GM21390 (cell line): ENCODE measurements at regions not wholly inside any gene's neighbourhood (a gene's known extent, or its start where the extent isn't known, plus 50 kb on each side); places are given as distances from the start of the nearest gene placed in this dataset.
A peak's percentile ranks its signal among the peaks of the same experiment; 100 is the strongest.
"Not testable (repeated sequence)": the region's sequence is repeated elsewhere in the genome, so short reads cannot be mapped to it uniquely, and the experiment has no call there.

Experiments used
- ATAC-seq: cut with Tn5 transposase; IDR thresholded peaks from one replicate; pipeline ENCODE4 v1.9.1; 2021; ENCODE audit not compliant: unreplicated experiment

DNA sequence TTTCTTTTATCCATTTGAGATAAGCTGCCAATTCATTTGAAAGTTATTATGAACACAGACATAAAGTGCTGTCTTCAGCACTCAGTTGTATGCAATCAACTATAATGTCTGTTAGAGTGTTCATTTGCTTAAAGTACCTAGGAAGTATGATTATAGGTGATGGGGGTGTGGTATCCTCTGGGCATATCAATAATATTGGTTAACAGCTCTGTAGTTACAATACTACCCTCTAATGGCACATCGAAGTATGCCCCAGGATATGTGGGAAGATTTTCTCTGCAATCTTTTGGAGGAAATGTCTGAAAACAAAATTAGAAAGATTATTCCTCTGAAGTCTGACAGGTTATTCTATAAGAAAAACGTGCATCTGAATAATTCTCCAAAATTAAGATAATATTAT is 429.7 kb downstream of the ARL4A start:
- ATAC-seq: no peak

DNA sequence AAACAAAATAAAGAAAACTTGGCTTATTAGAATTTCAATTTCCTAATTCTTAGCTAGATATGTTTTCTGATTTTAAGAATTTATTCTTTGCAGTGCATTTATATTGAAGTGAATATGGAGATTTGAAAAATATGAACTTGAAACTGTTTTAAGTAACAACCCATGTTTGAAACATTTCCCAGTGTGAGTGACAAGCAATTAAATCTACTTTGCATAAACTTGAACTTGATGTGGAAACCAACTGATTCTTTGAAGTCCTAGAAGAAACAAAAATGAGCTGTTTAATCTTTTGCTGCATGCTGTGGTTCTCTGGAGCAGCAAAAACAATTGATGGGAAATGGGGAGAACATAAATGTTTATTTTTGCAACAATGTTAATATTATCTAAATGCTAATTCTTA is 430.2 kb downstream of the ARL4A start:
- no peak for ATAC-seq

DNA sequence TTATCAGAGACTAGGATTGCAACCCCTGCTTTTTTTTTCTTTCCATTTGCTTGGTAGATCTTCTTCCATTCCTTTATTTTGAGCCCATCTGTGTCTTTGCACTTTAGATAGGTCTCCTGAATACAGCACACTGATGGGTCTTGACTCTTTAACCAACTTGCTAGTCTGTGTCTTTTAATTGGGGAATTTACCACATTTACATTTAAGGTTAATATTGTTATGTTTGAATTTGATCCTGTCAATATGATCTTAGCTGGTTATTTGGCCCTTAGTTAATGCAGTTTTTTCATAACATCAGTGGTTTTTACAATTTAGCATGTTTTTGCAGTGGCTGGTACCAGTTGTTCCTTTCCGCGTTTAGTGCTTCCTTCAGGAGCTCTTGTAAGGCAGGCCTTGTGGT is 437.2 kb downstream of the ARL4A start:
- not testable (repeated sequence) for ATAC-seq

DNA sequence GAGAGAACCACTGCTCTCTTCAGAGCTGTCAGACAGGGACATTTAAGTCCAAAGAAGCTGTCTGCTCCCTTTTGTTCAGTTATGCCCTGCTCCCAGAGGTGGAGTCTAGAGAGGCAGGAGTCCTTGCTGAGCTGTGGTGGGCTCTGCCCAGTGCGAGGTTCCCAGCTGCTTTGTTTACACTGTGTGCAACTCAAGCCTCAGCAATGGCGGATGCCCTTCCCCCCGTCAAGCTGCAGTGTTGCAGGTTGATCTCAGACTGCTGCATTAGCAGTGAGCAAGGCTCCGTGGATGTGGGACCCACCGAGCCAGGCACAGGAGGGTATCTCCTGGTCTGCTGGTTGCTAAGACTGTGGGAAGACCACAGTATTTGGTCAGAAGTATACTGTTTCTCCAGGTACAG is 438.9 kb downstream of the ARL4A start:
- ATAC-seq: no peak

DNA sequence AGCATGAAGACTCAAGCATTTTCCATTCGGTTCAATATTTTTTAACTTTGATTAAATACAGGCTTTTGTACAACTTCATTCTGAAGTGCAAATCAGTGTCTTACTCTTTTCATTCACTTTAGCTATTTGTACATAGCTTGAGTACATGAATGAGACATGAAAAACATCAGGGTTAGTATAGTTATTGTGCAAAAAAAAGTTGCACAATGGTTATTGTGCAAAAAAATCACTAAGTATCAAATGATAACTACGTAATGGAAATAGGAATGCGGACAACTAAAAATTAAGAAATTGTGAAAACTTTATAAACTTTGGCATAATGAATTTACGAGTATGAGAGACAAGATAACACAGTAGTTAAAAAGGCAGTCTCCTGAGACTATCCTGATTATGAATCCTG is 442.9 kb downstream of the ARL4A start:
- no peak for ATAC-seq

DNA sequence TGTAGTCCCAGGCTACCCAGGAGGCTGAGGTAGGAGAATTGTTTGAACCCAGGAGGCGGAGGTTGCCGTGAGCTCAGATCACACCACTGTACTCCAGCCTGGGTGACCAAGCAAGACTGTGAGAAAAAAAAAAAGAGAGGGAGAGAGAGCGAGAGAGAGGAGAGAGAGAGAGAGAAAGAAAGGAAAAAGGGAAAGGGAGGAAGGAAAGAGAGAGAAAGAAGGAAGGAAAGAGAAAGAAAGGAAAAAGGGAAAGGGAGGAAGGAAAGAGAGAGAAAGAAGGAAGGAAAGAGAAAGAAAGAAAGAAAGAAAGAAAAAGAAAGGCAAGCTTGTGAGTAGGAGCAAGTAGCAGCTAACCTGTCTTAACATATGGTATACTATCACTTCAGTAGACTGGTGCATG is 443.5 kb downstream of the ARL4A start:
- ATAC-seq: not testable (repeated sequence)

DNA sequence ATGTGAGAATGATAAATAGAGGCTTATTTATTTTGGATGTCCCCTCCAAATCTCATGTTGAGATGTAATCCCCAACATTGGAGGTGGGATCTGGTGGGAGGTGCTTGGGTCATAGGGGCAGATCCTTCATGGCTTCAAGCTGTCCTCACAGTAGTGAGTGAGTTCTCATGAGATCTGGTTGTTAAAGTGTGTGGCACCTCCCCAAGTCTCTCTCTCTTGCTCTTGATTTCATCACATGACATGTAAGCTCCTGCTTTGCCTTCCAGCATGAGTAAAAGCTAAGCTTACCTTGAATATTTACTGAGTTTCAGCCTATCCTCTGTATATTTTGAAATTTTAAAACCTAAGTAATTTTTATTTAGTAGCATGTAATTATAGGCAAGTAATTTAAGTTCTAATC is 444.9 kb downstream of the ARL4A start:
- ATAC-seq: no peak

DNA sequence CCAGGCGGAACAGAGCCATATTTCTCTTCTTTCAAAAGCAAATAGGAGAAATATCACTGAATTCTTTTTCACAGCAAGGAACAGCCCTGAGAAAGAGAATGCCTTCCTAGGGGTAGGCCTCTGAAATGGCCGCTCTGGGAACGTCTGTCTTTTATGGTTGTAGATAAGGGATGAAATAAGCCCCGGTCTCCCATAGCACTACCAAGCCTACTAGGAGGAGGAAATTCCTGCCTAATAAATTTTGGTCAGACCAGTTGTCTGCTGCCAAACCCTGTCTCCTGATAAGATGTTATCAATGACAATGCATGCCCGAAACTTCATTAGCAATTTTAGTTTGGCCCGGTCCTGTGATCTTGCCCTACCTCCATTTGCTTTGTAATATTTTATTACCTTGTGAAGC is 448.9 kb downstream of the ARL4A start:
- ATAC-seq: not testable (repeated sequence)

DNA sequence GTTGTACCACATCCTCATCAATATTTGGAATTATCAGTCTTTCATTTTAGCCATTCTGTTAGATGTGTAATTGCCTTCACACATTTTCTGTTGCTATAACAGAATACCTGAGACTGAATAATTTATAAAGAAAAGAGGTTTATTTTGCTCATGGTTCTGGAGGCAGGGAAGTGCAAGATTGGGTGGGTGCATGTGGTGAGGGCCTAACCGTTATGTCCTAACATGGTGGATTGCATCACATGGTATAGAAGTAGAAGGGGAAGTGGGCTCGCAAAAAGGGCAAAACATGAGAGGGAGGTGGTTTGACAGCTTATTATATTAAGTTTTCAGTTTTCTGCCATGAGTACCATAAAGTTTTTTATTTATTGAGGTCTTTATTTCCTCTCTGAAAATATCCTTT is 452.0 kb downstream of the ARL4A start:
- ATAC-seq: no peak

DNA sequence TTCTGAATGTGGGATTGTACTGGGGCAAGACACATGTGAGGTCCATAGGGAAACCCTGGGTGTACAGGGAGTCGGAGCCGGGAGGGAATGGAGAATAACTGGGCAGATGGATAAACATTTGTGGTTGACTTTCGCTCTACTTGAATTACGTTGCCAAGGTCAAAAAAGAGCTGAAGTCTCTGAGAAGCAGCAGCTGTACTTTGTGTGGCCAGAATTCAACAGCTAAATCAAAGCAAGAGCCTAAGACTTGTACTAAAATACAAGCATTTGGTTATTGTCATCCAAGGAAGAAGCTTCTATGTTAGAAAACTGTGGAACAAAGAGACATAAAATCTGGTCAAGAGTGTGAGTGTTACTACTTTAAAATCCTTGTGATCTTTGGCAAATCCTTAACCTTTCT is 457.2 kb downstream of the ARL4A start:
- no peak for ATAC-seq

DNA sequence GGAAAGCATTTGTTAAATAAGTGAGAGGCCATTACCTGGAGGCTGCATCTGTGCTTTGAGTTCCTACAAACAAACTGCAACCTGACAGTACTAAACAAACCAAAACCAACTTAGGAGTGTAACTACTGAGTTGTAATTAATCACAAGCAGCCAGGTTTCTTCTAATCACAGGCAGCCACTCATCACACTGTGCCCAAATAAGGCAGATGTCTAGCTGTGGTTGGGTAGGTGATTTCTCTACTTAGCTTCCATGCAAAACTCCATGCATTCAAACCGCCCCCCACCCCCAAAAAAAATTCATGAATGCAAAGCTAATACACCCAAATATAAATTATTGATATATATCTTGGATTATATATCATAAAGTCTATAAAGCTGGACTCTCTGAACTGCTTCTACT is 461.1 kb downstream of the ARL4A start:
- no peak for ATAC-seq

DNA sequence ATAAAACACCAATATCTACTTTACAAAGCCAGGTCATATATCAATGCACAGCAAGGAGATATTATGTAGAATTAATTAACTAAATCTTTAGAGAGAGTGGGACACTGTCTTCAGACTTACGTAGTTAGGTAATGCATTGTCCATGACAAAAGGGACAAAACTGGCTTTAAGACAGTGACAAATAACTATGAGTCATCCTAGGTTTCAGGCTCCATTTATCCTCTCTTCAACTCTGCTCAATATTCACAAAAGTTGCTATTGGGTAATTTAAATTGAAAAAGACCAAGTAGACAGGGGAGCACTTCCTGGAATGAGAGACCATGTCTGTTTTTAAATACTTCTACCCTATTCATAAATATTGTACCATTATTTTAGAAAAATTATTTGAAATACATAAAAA is 464.5 kb downstream of the ARL4A start:
- no peak for ATAC-seq

DNA sequence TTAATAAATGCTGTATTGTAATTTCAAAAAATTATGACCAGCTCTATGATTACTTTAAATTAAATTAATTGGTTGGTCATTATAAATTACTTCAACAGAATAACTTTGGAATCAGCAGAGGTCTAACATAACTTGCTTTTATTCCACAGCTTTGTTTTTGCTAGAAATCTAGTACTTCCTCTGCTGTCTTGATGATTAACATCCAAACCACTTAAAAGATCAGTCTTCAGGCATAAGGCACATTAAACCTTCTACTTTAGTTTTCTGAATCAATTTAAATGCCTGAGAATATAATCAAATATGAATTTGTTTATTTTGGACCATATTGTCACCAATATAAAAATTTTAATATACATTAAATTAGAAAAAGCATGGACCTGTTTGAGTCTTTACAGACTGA is 465.3 kb downstream of the ARL4A start:
- ATAC-seq: no peak

DNA sequence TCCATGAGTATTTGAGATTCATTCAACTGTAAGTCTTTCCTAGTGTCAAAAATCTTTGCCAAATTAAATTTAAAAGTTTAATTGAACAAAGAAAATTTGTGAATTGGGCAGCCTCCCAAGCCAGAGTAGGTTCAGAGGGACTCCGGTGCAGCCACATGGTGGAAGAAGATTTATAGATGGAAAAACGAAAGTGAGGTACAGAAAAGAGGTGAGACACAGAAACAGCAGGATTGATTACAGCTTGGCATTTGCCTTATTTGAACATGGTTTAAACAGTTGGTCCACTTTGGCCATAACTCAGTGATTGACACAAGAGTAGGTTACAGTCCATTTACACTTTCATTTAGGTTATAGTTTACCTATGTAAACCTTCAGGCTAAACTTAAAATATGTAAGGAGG is 465.8 kb downstream of the ARL4A start:
- ATAC-seq: no peak

DNA sequence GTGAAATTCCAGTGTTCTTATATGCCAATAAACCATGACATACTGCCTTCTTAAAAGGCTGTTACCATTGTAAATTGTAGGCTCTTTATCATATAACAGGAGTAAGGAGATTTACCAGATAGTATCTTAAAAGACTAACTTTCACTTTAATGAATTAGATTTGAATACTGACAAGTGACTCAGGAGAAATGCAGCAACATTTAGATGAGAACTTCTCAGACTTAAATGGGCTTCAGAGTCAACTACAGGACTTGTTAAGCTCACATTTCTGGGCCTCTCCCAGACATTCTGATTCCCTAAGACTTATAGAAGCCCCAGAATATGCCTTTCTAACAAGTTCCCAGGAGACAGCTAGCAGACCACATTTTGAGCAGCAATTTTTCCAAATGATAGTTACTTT is 466.3 kb downstream of the ARL4A start:
- no peak for ATAC-seq

DNA sequence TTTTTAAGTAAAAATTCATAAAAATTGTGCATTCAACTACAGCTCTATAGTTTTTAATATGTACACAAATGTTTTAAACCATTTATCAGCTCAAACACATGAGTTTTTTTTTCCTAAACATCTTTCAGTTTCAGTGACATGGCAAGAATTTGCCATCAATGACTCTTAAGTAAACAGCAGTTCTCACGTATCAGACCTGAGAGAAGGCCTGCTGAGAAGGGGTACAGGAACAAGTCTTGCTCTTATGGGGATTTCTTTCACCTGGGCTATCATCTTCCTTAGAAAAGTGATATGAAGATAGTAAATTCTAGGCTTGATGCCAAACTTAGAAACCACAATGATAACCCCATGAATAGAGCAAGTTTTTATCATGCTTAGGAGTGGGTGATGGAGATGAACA is 467.8 kb downstream of the ARL4A start:
- ATAC-seq: no peak

DNA sequence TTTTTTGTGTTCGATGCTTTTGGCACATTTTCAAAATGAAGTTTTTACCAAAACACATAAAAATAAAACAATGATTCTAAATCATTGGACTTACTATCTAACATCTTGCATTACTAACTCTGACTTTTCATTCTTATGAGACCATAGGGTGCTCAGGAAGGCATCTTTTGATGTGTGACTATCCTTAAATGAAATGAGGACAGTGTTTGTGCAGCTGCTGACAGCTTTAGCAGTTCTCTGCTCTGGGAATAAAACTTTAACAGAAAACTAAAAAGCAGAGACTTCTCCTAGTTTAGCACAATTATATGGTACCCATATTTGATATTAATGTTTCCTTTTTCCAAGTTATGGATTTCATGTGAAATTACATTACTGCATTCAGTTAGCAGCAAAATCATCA is 471.6 kb downstream of the ARL4A start:
- ATAC-seq: no peak

DNA sequence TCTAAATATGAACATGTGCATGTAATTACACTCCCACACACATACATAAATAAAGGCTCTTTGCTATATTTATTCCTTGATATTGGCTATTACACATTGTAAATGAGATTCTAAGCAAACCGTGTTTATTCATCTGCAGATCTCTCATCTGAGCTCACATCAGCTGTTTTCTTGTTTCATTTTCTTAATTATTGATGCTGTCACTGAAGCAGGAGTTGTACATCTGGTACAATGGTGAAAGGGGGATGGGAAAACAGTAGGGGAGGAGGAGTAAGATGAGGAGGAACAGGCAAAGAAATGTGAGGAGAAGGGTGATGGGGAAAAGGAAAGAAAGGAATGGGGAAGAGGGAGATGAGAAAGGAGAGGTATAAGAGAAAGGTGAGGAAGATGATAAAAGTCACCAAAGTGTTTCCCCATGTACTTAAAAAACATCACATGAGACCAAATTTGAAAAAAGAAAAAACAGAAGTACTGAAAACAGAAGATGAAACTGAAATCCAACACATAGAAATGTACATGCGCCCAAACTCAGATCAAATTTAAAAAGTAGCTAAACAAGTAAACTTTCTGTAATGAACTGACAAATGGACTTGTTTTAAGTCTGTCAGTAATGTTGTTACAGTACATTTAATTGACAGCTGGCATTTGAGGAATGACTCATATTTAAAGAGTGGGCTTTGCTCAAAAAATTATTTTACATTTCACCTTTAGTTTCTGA is 472.2 kb downstream of the ARL4A start:
- peak; percentile 64 for ATAC-seq

DNA sequence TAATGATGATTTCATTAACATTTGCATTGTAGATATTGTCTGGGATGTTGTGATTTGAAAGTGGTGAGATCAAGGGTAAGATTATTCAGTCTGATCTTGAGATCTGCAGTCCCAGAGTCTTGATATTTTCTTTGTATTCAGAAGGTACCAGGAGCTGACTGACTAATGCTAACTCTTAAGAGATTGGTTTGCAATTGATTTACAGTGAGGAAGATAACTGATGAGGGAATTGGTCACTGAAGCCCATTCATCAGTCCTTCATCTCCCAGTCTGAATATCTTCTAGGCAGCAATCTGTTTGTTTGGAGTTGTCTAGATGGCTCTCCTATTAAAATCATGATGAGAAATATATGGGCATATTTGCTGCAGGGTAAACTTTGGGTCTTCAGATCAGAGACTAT is 473.7 kb downstream of the ARL4A start:
- no peak for ATAC-seq

DNA sequence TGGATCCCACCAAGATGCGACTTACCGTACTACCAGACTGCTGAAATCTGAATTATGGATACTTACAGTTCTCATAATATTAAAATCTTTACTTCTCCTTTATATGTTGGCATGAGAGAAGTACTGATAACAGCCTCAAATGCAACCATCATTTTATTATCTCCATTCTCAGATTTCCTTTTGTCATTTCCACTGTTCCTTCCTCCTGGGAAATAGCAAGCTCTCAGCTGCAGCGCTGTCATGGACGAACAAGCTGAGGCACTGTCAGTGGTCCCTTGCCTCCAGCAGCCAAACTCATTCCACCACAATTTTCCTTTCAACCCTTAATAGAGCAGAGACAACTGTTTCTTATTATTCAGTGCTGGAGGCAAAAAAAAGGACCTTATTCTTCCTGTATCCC is 478.4 kb downstream of the ARL4A start:
- ATAC-seq: no peak

DNA sequence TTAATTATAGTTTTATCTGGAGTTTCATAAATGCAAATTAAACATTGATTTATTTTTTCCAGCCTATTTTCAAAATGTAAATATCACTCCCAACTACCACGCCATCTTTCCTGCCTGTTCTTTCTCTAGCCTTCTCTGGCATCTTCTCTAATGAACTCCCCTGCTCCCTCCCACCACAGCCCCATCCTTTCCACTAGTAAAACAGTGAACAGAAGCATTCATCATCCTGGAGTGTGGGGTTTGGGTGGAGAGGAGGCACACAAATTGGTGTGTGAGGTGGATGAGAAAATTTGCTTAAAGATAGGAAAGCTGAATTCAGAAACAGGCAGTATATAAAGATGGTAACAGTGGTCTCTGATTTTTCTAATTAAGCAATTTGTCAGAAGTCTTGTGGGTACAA is 479.4 kb downstream of the ARL4A start:
- no peak for ATAC-seq

DNA sequence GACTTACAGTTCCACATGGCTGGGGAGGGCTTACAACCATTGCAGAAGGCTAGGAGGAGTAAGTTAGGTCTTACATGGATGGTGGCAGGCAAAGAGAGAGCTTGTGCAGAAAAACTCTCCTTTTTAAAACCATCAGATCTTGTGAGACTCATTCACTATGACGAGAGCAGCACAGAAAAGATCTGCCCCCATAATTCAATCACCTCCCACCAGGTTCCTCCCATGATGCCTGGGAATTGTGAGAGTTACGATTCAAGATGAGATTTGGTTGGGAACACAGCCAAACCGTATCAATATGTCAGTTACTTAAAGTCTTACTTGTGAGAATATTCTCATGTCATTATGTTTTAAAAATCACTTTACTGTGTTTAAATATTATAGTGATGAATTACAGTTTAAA is 481.9 kb downstream of the ARL4A start:
- no peak for ATAC-seq

DNA sequence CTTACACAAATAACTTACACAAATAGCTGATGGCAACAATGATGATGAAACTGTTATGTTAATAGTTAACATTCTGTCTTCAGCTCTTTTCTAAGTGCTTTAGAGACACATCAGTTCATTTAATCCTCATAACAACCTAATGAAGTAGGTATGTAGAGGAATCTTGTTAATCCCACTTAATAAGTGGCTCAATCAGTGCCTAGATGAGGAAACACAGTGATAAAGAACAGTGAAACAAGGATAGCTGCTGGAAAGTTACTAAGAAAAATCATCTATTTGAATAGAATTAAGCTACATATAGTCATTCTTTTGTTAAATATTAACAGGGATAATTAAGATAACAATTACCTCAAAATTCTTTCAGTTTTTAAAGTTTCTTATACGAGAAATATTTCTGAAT is 487.6 kb downstream of the ARL4A start:
- no peak for ATAC-seq
